NCI-H446 (cell line): ENCODE measurements at regions not wholly inside any gene's neighbourhood (a gene's known extent, or its start where the extent isn't known, plus 50 kb on each side); places are given as distances from the start of the nearest gene placed in this dataset.
"Not testable (repeated sequence)": the region's sequence is repeated elsewhere in the genome, so short reads cannot be mapped to it uniquely, and the experiment has no call there.

Experiments
- DNase-seq, 2 experiments: peaks; one replicate each; lab custom pipeline; 2025; lab: John Stamatoyannopoulos, UW

GRCh38 chr9:79387101-79387835 is 184.5 kb upstream of the TLE4 start:
- DNase-seq, result no peak

GRCh38 chr9:79390077-79390698 is 181.6 kb upstream of the TLE4 start:
- no peak for DNase-seq

GRCh38 chr9:79390781-79391770 is 180.7 kb upstream of the TLE4 start:
- DNase-seq, result no peak

GRCh38 chr9:79395228-79395627 is 176.5 kb upstream of the TLE4 start:
- DNase-seq, result no peak

GRCh38 chr9:79395755-79396154 is 176.0 kb upstream of the TLE4 start:
- DNase-seq, result no peak

- DNase-seq, result no peak
Observed at GRCh38 chr9:79396168-79396567, 175.6 kb upstream of the TLE4 start.

GRCh38 chr9:79403495-79403894 is 168.3 kb upstream of the TLE4 start:
- no peak for DNase-seq

GRCh38 chr9:79408200-79408599 is 163.6 kb upstream of the TLE4 start:
- DNase-seq, result no peak

GRCh38 chr9:79408617-79409016 is 163.1 kb upstream of the TLE4 start:
- no peak for DNase-seq

- no peak for DNase-seq
Observed at GRCh38 chr9:79409182-79409823, 162.5 kb upstream of the TLE4 start.

GRCh38 chr9:79425840-79426239 is 145.9 kb upstream of the TLE4 start:
- no peak for DNase-seq

- DNase-seq, result no peak
Observed at GRCh38 chr9:79428422-79428821, 143.3 kb upstream of the TLE4 start.

- no peak for DNase-seq
Observed at GRCh38 chr9:79430619-79431018, 141.1 kb upstream of the TLE4 start.

- no peak for DNase-seq
Observed at GRCh38 chr9:79431019-79431679, 140.6 kb upstream of the TLE4 start.

GRCh38 chr9:79432485-79432884 is 139.3 kb upstream of the TLE4 start:
- no peak for DNase-seq

GRCh38 chr9:79433703-79434102 is 138.1 kb upstream of the TLE4 start:
- DNase-seq, result no peak

GRCh38 chr9:79439221-79439620 is 132.5 kb upstream of the TLE4 start:
- DNase-seq, result not testable (repeated sequence)

- no peak for DNase-seq
Observed at GRCh38 chr9:79446523-79447307, 125.0 kb upstream of the TLE4 start.

GRCh38 chr9:79447308-79447605 is 124.5 kb upstream of the TLE4 start:
- DNase-seq, result no peak

GRCh38 chr9:79447762-79448161 is 124.0 kb upstream of the TLE4 start:
- DNase-seq, result no peak

- no peak for DNase-seq
Observed at GRCh38 chr9:79452265-79452664, 119.5 kb upstream of the TLE4 start.
